ENCODE measurements at regions not wholly inside any gene's neighbourhood (a gene's known extent, or its start where the extent isn't known, plus 50 kb on each side); places are given as distances from the start of the nearest gene placed in this dataset.

DNA sequence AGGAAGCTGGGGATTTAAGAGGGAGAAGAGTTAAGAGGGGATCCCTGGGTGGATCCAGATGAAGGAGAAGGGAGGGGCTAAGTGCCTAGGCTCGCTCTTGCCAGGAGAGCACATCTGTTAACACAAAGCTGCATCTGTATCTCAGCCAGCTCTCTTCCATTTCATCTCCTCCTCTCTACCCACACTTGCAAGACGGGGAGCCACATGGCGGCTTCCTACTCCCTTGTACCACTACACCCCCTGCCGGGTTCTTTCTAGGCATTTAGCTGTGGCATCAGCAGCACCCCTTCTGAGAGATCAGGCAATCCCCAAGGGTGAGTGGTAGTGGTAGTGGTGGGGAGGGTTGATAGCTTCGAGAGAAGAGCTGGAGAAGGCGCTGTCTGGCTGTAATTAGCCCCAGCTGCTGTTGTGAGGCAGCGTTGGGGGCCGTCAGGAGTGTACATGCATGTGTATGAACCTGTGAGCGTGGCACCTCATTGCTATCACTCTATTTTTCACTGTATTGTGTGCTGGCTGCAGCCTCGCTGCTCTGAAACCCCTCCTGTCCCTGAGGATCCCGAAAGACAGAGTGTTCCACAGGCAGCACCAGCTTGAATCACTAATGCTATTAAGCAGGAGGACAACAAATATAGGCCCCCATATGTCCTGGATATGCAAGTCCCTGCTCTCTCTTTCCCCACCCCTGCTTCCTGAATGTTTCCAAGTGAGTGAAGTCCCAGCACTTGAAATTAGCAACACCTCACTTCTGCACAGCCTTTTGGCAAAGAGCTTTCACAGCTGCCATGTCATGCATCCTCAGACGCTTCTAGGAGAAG lies 73.7 kb downstream of the RTL9 start:
- peak; percentile 7 for DNase-seq

DNA sequence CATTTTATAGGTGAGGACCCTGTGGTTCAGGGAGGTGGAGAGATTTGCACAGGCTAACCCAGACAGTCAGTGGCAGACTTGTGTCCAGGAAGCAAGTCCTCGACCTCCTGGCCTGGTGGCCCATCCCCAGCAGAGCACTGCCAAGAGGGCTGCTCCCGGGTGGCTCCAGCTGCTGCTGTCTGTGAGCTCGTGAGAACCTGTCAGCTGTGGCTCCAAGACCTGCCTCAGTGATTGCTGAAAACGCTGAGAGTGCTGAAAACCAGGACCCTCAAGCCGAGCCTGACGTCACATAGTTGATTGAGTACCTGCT lies 74.2 kb downstream of the RTL9 start:
- no peak for DNase-seq

DNA sequence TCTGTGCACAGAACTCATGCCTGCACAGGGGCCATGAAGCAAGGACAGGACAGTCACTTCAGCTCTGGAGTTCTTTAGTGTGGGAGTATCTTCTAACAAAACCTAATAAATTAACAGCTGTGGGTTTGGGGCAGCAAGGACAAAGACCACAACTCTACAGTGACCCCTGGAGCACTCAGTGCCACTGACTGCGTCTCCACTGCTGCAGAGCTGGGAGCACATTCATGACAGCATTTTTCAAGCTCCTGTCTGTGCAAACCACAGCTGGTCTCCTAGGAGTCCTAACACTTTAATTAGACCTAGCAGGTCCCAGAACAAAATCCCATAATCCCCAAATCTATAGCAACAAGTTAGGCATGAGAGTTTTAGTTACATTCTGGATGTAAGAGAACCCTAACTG lies 76.5 kb downstream of the RTL9 start:
- DNase-seq = no peak

DNA sequence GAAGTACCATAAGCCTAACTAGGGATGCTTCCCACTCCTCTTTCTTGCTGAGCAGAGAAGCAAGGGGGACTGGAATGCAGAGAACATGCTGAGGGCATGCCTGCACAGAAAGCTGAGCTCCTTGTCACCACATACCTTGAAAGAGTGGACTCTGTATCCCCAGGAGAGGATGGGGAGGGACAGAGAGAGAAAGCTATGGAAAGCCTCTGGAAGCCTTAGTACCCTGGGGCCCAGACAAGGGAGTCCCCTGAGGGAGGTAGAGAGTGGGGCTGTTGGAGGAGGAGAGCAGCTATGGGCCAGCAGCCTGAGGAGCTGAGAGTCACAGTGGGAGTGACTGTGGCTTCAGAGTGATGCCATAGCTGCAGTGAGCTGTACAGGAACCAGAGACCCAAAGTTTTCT lies 77.9 kb downstream of the RTL9 start:
- no peak for DNase-seq

DNA sequence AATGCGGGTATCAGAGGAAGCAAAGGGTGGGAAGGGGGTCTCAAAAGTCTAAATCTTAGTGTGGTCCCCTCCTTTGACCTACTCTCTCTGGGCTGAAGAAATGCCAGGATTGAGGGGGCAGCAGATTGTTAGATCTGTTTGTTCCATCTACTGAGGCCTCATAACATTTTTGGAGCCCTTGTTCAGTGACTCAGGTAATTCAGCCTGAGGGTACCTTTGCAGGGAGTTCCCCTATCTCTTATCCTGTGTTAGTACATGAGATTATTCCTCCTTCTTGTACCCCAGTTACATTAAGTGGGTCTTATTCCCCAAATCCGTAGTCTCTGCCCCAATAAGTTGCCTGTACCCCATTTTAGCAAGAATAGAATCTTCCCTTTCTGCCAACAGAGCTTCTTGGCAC lies 79.0 kb downstream of the RTL9 start:
- no peak for DNase-seq

DNA sequence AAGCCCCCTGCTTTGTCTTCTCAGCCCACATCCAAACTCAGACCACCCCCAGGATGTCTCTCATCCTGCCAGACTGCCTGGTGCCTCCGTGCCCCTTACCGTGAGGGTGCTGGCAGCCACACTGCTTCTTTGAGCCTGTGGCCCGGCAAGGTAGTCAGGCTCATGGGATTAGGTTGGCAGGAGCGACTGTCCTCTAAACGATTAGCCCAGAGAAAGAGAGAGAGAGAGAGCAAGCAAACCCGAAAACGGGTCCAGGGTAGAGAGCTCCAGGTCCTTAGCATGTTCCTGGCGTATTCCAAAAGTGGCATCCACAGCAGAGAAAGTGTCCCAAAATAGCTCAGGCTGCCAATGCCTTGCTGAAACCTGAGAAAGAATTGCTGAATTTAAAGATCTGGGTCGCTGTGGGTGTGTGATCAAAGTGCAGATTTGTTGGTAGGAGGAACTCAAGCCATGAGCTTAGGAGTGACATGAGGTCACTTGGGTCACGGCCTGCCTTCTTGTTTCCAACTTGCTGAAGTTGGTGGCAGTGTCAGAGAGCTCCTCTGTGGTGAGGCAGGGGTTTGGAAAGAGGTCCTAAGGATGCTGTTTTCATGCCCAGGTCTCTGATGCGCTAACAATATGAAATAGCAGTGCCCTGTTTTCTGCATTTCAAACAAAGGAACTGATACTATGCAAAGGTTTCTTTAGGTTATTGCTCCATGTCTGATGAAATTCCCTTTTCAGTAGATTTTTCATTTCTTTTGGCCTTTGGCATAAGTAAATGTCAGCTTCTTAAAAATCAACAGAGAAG lies 81.6 kb downstream of the RTL9 start:
- DNase-seq = no peak

DNA sequence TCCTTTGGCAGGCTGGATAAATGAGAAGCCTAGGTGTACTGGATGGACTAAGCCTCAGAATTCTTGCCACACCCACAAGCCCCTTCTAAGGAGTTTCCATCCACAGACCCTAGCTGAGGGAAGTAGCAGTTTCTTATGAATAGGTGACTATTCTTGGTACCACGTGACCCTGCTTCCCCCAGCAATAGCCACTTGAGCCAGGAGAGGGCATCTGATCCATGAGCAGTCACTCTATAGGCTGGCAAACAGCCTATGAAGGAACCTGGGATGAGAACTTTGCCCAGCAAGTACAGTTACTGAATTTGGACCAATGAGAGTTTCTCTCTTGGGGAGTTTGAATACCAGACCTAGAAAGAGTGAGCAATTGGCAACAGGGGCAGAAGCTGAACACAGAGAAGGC lies 84.0 kb downstream of the RTL9 start:
- DNase-seq = no peak

DNA sequence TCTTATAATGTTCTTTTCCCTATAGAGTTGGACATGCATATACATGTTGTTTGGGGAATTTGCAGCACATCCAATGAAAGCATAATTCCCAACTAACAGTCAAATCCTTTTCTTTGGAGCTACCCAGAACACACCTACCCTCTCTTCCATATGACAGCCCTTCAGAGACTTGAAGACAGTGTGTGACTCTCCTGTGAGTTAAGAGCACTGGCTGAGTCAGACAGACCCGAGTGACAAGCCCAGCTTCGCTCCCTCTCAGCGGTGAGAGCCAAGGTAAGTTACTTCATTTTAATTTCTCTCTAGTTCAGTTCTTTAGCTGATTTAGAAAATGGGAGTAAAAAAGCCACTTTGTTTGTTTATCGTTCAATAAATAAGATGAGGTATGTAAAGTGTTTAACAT lies 86.3 kb downstream of the RTL9 start:
- DNase-seq = no peak

DNA sequence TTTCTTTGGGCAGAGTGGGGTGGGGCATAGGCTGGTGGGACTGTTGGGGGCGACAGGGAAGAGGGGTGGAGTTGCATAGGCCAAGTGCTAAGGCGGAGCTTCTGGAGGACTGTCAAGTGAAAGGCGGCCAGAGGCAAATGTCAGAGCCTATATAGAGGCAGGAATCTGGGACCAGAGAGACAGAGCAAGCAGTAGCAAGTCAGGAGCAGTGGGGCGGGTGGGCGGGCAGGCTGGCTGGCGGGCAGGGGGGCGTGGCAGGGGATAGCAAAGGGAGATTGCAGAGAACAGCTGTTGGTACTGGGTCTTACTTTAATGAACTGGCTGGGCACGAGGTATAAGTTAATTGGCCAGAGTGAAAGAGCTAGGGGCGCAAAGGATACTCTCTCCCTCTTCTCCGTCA lies 89.8 kb downstream of the RTL9 start:
- DNase-seq = no peak

DNA sequence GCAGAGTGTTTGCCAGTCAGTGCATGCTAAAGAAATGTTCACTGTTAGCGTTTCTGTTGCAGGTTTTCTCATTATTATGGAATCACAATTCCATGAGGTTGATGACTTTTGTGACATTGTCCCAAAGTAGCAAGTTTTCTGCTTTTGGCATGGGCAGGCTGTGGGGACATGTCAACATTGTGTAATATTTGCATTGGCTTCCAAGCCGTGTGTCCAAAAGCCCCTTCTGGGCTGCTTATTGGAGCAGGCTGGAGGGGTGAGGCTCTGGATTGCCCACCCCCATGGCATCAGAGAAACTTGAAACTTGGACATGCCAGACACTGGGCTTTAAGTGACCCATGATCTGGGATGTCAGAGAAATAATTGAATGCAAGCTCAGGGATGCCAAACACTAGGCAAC lies 90.7 kb downstream of the RTL9 start:
- DNase-seq = no peak

DNA sequence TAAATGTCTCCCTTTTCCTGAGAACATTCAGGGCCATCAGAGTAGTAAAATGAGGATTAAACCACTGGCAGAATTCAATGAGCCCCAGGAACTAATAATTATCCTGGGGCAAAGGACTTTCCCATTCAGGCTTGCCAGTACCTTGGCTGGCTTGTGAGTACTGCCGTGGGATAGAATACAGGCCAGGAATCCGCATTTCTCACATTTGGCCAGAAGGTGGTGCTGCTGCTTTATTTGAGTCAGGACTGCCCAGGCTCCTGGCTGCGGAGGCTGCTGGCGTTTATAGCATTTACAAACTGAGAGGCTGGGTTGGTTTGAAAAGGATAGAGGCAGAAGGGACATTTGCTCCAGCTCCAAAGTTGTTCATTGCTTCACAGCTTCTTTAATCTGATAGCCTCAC lies 91.4 kb downstream of the RTL9 start:
- peak; percentile 44 for DNase-seq

DNA sequence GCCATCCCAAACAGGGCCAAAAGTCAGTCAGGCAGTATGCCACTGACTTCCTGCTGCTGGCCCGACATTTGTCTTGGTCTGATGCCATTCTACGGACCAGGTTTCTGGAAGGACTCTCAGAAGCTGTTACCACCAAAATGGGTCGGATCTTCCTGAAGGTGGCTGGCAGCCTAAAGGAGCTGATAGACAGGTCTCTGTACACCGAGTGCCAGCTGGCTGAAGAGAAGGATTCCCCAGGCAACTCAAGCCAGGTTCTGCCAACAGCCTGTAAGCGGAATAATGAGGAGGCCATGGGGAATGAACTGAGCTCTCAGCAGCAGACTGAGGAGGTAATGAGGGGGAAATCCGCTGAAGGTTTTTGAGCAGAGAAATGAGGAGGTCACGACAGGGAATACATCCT lies 95.7 kb downstream of the RTL9 start:
- no peak for DNase-seq

DNA sequence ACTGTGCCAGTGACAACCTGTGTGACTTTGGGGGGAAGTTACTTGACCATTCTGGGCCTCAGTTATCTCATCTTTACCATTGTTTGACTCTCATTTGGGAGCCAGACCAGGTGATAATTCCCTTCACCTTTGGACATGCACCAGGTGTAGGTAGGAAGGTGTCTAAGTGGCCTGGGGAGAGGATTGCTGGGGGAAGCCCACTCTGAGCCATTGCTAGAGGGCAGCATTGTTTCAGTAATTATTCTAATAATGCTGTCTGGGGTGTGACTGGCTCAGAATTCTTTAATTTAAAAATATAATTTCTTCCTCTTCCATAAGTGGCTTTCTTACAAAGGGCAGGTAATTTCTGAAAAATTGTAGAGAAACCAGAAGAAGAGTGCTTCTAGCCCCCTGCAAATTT lies 104.3 kb downstream of the RTL9 start:
- no peak for DNase-seq

DNA sequence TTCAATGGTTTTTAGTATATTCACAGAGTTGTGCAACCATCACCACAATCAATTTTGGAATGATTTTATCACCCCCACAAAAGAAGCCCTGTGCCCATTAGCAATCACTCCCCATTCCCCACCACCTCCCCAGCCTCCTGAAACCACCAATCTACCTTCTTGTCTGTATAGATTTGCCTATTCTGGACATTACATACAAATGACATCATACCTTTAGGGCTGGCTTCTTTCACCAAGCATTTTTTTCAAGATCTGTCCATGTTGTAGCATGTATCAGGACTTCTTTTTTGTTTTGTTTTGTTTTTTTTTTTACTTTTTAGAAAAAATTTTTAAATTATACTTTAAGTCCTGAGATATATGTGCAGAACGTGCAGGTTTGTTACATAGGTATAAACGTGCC lies 108.1 kb downstream of the RTL9 start:
- DNase-seq = no peak

DNA sequence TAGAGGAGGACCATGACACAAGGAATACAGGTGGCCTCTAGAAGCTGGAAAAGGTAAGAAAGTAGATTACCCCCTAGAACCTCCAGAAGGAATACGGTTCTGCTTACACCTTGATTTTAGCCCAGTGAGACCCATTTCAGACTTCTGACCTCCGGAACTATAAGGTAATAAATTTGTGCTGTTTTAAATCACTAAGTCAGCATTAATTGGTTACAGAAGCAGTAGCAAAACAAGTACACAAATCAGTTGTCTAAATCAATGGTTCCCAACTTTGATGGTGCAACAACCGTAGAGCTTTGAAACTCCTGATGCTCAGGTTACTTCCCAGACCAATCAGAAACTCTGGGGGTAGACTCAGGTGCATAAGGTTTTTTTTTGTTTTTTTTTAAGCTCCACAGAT lies 113.6 kb downstream of the RTL9 start:
- no peak for DNase-seq

DNA sequence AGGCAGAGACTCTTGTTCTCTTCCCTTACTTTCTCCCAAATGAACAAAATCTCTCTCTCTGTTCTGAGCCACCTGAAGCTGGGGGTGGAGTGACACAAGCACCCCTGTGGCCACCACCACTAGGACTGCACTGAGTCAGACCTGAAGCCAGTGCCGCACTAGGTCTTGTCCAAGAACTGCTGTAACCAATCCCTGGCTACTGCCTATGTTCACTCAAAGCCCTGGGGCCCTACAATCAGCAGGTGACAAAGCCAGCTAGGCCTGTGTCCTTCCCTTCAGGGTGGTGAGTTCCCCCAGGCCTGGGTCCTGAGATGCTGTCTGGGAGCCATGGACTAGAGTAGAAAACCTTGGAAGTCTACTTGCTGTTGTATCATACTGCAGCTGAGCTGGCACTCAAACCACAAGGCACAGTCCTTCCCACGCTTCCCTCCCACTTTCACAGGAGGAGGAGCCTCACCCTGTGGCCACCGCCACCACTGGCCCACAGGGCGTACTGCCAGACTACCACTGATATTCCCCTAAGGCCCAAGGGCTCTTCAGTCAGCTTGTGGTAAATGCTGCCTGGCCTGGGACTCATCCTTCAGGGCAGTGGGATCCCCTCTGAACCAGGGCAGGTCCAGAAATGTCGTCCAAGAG lies 119.1 kb downstream of the RTL9 start:
- DNase-seq = no peak

DNA sequence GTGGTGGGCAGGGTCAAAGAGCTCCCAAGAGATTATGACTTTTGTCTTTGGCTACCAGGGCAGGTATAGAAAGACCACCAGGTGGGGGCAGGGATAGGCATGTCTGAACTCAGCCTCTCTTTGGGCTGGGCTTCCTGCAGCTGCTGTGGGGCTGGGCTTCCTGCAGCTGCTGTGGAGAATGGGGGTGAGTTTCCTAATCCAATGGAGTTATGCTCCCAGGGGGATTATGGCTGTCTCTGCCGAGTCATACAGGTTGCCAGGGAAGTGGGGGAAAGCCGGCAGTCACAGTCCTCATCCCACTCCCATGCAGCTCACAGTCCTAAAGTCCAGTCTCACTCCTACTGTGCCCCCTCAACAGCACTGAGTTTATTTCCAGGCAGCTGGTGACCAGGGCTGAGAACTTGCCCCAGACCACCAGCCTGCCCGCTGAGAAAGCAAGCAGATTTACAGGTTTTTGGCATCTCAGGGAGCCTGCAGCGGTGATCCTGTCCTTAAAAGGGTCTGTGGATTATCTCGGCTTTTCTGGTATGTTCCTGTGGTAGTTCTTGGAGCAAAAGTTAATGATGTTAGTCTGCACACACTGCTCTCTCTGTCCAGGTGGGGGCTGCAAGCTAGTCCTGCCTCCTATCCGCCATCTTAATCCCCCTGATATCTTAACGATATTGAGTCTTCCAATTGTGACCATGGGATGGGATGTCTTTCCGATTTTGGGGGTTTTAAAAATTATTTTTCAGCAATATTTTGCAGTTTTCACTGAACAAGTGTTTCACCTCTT lies 133.4 kb downstream of the RTL9 start:
- no peak for DNase-seq

DNA sequence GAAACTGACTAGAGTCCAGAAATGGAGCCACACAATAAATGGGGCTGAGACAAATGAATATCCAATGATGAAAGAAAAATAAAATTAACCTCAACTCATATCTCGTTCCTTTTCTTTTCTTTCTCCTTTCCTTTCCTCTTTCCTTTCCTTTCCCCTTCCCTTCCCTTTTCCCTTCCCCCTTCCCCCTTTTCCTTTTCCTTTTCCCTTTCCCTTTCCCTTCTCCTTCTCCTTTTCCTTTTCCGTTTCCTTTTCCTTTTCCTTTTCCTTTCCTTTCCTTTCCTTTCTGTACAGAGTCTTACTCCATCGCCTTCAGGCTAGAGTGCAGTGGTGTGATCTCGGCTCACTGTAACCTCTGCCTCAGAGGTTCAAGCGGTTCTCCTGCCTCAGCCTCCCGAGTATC lies 146.3 kb downstream of the RTL9 start:
- no peak for DNase-seq

DNA sequence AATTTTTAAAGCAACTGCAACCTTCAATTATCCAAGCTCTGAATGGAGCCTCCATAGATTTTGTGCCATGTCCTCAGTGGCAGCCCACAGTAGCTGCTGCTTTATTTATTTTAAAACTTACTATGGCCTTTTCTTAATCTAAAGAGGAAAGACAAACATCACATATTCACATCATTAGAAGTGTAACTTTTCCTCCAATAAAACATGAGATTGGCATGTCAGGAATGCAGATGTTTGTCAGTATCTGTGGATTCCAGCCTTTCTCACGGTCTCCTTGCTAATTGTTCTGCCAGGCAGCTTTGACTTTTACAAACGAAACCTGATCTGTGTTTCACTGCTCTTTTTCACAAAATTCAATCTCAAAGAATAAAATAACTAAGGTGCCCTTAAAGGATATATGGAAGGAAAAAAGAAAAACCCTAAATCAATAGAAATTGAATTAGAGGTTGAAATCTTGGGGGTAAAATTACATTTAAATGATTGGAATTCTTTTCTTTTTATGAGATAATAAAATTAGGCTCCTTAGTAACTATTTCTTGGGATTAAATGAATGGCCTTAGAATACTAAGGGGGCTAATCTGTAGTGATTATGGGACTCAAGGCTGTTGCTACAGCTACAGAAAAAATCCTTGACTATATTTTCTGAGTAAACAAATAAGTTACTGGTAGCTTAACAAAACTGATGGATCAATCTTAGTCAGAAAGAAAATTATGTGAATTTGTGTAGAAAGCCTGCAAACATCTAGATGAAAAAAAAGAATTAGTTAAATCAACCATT lies 151.3 kb downstream of the RTL9 start:
- DNase-seq = no peak

DNA sequence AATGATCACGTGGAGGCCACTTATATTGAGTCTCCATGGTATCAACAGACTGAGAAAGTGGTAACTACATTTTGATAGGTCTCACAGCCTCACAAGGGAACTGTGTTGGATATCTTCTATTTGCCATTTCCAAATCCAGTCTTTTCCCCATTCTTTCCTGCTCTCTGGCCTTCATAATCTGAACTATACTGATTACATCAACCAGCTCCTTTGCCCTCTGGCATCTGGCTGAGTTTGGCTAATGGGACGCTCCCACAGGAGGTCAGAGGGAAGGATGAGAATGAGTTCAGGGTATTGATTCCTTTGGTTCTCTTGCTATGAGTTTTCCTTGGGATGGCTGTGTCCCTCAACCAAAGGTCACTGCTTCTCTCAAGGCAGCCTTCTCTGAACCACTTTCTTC lies 152.6 kb downstream of the RTL9 start:
- no peak for DNase-seq

DNA sequence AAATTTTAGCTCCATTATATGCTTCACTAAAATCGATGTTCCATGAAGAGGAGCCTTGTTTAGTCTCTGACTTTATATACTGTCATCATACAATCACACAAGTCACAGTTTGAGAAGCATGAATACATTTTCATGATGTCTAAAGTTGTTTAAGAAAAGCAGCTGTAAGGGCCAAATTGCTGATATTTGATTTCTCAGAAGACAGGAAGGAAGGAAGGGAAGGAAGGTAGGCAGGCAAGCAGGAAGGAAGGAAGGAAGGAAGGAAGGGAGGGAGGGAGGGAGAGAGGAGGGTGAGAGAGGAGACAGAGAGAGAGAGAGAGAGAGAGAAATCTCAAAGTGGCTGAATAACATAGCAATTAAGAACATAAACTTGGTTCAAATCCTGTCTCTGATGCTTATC lies 153.7 kb downstream of the RTL9 start:
- no peak for DNase-seq

DNA sequence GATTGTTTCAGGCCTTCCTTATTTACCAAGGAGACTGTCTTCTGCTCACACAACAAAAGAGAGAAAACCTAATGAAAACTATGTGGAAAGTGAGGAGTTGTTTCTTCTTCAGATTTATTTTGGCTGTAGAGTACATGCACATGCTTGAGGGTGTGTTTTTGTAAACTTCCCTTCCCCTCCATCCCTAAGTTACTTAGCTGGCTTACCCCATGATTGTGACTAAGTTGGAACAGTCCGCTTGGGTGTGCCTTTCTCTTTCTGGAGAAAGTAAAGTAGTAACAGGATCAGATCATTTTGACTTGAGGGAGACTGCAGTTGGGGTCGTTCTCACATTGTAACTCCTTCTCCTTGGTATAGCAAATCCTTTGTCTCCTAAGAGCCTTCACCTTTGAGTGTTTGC lies 155.9 kb downstream of the RTL9 start:
- DNase-seq = no peak

DNA sequence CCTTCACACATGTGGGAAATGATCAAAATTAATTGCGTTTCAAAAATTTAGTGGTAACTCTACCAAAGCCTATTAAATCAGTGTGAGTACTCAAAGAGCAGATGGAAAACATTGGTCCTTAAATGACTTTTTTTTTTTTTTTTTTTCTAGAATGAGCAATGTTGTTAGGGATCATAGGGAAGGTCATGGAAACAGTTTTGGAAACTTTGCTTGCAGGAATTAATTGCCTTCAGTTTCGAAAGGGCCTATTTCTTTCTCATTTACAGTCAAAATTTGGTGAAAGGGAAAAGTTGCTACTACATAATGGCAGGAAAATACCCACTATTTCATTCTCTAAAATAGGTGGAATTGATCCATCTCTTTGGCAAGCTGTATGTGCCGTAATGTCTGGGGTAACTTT lies 160.9 kb downstream of the RTL9 start:
- DNase-seq = no peak
